ENCODE measurements at regions not wholly inside any gene's neighbourhood (a gene's known extent, or its start where the extent isn't known, plus 50 kb on each side); places are given as distances from the start of the nearest gene placed in this dataset.

GRCh38 chr10:78868861-78869260, 199.9 kb upstream of the ZMIZ1 start:
- DNase-seq: no peak

GRCh38 chr10:78869508-78870454, 199.0 kb upstream of the ZMIZ1 start:
- DNase-seq: no peak

GRCh38 chr10:78870458-78870857, 198.3 kb upstream of the ZMIZ1 start:
- DNase-seq: no peak

- DNase-seq: no peak
Measured at GRCh38 chr10:78871796-78872195, 197.0 kb upstream of the ZMIZ1 start.

- DNase-seq: no peak
Measured at GRCh38 chr10:78873413-78873812, 195.4 kb upstream of the ZMIZ1 start.

GRCh38 chr10:78875331-78875877, 193.4 kb upstream of the ZMIZ1 start:
- no peak for DNase-seq

- DNase-seq: no peak
Measured at GRCh38 chr10:78875932-78876331, 192.8 kb upstream of the ZMIZ1 start.

GRCh38 chr10:78876449-78876848, 192.3 kb upstream of the ZMIZ1 start:
- DNase-seq: no peak

- DNase-seq: no peak
Measured at GRCh38 chr10:78879621-78880020, 189.1 kb upstream of the ZMIZ1 start.

- no peak for DNase-seq
Measured at GRCh38 chr10:78886129-78886528, 182.6 kb upstream of the ZMIZ1 start.

- DNase-seq: no peak
Measured at GRCh38 chr10:78889536-78890063, 179.2 kb upstream of the ZMIZ1 start.

- no peak for DNase-seq
Measured at GRCh38 chr10:78890506-78890905, 178.3 kb upstream of the ZMIZ1 start.

- DNase-seq: no peak
Measured at GRCh38 chr10:78891741-78892140, 177.0 kb upstream of the ZMIZ1 start.

GRCh38 chr10:78892338-78893176, 176.2 kb upstream of the ZMIZ1 start:
- no peak for DNase-seq

- DNase-seq: no peak
Measured at GRCh38 chr10:78893217-78893616, 175.5 kb upstream of the ZMIZ1 start.

- DNase-seq: no peak
Measured at GRCh38 chr10:78894089-78894840, 174.5 kb upstream of the ZMIZ1 start.

GRCh38 chr10:78894841-78895195, 173.9 kb upstream of the ZMIZ1 start:
- no peak for DNase-seq

- no peak for DNase-seq
Measured at GRCh38 chr10:78895469-78895868, 173.3 kb upstream of the ZMIZ1 start.

GRCh38 chr10:78896159-78896928, 172.4 kb upstream of the ZMIZ1 start:
- no peak for DNase-seq

GRCh38 chr10:78898341-78899097, 170.2 kb upstream of the ZMIZ1 start:
- DNase-seq: no peak
